Gastrocnemius medialis (tissue), 4 donors: ENCODE measurements at regions not wholly inside any gene's neighbourhood (a gene's known extent, or its start where the extent isn't known, plus 50 kb on each side); places are given as distances from the start of the nearest gene placed in this dataset.

Experiments
- POLR2A ChIP-seq, 2 donors: fragments of 450-650 bp; IDR thresholded peaks; one replicate each; pipeline ENCODE4 v1.6.1; 2017; ENCODE audit warnings: antibody characterized with exemption in 2 of 2, mild to moderate bottlenecking in 2 of 2, moderate library complexity in 2 of 2
- TF ChIP-seq, protein P1 (sequence below), 5 experiments: fragments of 450-650 bp in 3 of 5; fragments of 200-600 bp in 2 of 5; sonication (generic) in 2 of 5; IDR thresholded peaks in 4 of 5; conservative IDR thresholded peaks in 1 of 5; 1 replicate in 4 of 5; 2 replicates in 1 of 5; pipeline ENCODE4 v1.5.1; 2016 to 2019; ENCODE audit warnings: antibody characterized with exemption in 5 of 5, mild to moderate bottlenecking in 3 of 5, moderate library complexity in 3 of 5

DNA sequence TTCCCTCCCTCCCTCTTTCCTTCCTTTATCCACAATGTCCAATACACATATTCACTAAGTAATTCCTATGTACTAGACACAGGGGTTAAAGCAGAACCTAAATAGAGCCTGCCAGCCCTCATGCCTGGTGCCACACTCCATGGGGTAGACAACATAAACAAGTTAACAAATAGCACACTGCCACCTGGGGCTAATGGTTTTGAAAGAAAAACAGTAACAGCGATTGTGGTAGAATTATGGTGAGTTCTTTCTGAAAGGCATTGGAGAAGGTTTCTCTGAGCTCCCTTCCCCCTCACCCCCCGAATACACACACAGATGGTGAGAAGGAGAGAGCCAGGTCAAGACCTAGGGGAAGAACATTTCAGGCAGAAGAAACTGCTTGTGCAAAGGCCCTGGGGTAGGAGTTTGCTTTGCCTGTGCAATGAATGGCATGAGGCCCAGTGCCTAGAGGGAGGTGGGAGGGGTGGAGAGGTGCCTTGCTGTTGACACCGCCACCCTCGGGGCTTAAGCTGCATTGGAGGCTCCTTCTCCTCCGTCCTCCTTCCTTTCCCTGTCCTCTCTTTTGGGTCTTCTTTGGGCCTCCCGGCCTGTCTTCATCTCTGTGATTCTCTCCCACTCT is 502.4 kb upstream of the SULF2 start:
- TF ChIP-seq, protein P1, sequence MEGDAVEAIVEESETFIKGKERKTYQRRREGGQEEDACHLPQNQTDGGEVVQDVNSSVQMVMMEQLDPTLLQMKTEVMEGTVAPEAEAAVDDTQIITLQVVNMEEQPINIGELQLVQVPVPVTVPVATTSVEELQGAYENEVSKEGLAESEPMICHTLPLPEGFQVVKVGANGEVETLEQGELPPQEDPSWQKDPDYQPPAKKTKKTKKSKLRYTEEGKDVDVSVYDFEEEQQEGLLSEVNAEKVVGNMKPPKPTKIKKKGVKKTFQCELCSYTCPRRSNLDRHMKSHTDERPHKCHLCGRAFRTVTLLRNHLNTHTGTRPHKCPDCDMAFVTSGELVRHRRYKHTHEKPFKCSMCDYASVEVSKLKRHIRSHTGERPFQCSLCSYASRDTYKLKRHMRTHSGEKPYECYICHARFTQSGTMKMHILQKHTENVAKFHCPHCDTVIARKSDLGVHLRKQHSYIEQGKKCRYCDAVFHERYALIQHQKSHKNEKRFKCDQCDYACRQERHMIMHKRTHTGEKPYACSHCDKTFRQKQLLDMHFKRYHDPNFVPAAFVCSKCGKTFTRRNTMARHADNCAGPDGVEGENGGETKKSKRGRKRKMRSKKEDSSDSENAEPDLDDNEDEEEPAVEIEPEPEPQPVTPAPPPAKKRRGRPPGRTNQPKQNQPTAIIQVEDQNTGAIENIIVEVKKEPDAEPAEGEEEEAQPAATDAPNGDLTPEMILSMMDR (IDR thresholded peaks at IDR 0.05 in 4 of 5, conservative IDR thresholded peaks at IDR 0.05 in 1 of 5): no peak
- no peak for TF ChIP-seq POLR2A (IDR thresholded peaks at IDR 0.05)
